GM18867 (cell line): ENCODE measurements at regions not wholly inside any gene's neighbourhood (a gene's known extent, or its start where the extent isn't known, plus 50 kb on each side); places are given as distances from the start of the nearest gene placed in this dataset.

ENCODE experiments used
- ATAC-seq: cut with Tn5 transposase; IDR thresholded peaks from one replicate; pipeline ENCODE4 v1.9.1; 2021; ENCODE audit warnings: mild to moderate bottlenecking, moderate library complexity; ENCODE audit not compliant: unreplicated experiment

DNA sequence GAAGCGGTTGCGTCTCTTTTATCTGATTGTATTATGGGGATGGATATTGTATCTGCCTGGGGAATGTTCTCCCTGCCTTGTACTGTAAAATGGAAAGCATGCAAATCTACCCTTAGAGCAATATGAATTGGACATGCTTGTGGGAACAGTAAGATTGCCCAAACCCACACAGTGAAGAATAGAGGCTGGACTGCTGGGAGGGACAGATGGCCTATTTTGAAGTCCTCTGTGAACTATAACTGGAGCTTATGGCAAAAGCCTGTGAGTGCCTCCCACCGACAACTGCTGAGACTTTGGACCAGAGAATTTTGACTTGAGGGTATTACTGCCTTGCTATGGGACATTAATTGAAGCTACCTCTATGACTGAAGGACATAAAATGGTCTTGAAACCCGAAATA, 168.9 kb downstream of the ERCC6L2 start:
- no peak for ATAC-seq

DNA sequence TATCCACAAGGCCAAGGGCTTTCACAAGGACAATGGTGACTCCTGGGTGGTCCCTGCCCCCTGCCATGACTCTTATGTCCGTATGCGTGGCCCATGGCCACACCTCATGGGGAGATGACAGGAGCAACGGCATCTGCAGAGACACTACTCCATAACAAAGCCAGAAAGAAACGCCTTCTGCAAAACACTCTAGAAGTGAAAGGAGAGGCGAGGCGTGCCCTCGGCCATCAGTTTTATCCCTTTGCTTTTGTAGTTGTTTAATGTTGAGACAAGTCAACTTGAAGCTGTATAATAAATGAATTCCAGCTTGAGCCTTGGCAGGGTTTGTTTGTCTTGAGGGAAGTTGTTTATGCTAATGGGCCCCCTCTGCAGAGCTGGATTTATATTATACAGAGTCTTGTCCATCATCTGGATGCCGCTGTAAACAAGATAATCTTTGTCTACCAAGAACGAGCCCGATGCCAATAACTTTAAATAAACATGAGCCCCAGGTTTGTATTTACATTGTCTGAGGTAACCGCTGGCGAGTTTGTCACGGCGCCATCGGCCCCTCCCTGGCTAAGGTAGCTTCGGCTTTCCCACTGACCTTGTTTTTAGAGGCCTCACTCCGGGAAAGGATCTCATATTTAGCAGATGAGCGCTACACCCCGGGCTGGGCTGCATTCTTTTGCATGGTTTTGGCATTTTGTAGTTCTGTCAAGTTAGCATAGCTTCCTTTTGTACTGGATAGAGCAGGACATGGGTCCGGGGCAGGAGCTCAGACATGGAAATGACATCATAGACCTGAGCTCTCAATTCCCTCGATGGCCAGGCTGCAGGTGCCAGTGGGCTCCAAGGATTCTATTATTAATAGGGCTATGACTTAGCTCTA, 165.3 kb downstream of the ERCC6L2 start:
- no peak for ATAC-seq

DNA sequence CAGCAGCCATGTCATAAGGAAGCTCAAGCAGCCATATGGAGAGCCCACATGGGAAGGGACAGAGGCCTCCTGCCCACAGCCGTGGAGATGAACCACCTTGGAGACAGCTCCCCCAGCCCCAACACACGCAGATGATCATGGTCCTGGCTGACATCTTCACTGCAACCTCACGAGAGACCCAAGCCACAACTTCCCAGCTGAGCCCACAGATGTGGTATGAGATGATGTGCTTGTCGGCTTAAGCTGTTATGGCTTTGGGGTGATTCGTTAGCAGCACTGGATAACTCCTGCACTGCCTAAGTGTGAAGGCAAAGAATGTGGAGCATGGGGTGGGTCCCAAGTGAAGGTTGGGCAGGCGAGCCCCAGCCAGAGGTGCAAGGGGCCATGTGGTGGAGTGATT, 163.4 kb downstream of the ERCC6L2 start:
- no peak for ATAC-seq

DNA sequence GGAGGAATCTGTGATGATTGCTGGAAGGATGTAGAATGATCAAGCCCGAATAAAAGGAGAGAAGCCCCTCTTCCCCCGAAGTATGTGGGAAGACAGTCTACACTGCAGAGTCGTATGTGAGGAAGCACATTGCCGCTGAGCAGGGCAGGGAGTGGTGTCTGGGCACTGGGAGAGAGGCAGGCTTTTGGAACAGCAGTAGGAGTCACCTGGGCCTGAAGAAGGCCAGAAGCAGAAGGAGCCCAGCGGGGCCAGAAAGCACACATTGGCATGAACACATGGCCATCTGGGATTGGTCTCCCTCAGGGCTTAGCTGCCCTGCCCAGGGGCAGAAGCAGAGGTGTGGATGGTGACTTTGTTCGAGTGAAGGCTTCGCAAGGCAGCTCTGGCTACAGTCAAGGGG, 162.8 kb downstream of the ERCC6L2 start:
- no peak for ATAC-seq

DNA sequence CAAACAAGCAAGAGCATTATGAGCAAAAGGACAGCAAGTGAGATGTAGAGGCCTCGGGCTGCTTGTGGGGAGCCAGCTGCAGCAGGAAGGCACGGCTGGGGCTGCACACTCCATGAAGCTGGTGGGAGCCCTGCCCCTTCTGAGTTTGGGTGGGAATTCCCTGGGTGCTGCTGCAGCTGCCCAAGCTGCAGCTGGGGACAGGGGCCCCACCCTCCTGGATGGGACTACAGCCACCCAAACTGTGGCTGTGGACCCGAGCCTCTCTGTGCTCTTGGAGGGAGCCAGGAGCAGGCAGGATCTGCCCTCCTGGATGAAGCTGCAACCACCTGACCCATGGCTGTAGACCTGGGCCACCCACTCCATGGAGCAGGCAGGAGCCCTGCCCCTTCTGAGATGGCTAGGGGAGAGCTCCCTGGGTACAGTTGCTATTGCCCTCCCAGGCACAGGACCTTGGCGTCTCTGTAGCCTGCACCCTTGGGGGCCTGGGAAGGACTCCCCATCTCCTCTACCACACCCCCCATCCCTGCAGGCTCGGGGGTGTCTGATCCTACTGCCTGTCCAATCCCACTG, 159.1 kb downstream of the ERCC6L2 start:
- no peak for ATAC-seq

DNA sequence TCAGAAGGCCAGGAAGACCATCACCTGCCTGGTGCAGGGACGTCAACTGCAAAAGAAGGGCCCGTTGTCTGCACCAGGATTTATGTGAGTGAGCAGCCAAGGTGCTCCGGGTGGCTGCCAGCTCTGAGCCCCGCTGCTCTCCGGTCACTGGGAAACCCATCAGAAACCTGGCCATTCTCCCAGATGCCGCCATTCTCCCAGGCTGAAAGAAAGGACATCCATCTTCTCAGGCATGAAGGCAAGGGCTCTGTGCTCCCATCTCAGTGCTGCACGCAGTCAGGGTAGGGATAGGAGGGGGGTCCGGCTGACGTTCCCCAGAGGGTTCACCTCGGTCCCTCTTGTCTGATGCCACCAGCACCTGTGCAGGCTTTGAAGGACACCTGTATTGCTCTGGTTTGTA, 158.4 kb downstream of the ERCC6L2 start:
- no peak for ATAC-seq

DNA sequence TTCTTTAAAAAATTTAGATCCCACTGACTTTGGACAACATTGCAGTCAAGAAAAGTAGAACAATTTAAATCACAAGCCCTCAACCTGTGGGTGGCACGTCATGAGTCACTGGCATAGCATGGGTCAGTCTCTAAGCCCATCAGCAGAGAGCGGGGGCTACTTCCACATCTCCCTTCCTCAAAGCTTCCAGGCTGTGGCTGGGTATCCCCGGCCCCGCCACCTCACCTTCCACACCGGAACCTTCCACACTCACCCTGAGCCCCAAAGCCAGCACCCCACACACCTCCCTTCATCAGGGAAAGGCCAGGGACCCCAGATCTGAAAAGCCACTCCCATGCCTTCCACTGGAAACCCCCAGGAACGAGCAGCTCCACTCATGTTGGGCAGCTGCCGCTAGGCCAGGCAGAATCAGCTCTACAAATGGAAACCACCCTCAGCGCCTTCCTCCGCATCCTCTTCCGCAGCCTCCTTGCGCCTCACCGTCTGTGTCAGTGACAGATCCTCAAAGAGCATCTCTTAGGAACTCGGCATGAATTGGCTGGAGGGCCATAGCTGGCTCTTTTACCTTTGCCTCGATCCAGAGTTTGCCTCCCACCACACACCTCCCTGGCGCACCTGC, 156.5 kb downstream of the ERCC6L2 start:
- no peak for ATAC-seq

DNA sequence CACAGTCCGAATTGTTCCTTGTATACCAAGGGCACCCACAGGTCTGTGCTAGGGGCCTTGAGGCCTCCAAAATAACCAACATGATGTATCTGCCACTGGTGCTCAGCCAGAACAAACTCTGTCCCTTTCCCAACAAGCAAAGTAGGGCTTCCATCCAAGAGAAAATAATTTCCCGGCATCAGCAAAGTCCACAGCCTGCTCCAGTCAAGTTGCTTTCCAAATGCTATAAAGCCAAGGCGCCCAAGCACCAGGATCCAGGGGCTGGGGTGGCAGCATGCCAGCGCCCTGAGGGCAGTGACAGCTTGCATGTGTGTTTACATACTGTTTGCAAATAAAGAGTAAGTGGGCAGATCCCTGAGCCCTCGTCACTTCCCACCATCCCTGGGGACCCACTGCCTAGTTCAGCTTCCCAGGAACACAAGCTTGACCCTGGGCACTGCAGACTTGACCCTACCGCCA, 155.9 kb downstream of the ERCC6L2 start:
- no peak for ATAC-seq

DNA sequence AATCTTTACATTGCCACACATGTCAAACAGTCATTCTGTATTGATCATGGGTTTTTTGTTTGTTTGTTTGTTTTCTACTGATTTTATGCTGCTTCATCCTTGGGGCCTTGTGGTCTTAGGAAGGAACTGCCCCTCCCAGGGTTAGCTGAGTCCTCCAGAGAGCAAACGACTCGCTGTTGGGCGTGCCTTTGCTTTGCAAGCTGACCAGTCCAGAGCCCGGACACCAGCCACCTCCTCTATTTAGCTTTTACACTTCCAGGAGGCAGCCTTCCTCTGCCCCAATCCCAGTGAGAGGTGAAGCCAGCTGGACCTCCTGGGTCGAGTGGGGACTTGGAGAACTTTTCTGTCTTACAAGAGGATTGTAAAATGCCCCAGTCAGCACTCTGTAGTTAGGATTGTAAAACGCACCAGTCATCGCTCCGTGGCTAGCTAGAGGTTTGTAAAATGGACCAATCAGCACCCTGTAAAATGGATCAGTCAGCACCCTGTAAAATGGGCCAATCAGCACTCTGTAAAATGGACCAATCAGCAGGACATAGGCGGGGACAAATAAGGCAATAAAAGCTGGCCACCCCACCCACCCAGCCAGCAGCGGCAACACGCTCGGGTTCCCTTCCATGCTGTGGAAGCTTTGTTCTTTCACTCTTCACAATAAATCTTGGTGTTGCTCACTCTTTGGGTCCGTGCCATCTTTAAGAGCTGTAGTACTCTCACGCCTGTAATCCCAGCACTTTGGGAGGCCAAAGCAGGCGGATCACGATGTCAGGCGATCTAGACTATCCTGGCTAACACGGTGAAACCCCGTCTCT, 154.4 kb downstream of the ERCC6L2 start:
- ATAC-seq, result no peak

DNA sequence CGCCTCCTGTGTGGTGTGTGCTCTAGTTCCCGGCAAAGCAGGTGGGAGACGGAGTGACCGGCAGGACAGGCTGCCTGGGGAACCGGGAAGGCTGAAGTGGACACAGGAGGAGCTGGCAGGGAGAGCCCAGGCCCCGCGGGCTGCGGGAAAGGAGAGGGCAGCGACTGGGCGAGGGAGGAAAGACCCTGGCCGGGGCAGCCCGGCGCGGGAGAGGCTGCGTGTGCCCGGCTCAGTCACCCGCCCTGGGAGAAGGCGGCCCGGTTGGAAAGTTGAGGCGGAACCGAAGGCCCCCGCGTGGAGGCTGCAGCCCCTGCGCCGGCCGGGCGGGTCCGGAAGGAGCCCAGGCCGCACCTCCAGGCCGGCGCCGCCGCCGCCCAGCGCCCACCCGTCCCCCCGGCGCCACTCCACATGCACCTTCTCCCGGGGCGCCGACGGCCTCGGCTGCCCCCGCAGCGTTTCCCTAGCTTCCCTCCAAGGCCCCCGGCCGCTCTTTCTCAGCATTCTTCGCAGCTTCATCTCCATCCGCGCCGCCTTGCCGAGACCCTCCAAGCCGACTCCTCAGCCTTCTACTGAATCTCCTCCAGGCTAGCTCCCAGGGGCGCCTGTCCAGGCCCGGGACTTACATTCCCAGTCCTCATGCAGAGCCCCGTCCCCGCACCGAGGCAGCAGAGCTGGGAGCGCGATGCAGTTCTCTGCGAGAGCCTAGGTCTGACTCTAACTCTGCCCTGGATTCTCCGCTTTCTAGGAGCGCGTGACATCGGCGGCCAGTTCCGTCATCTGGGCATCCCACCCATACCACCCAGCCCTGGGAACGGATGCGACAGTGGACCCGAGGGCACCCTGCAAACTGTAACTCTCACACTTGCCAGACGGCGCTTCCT, 152.0 kb downstream of the ERCC6L2 start:
- no peak for ATAC-seq

DNA sequence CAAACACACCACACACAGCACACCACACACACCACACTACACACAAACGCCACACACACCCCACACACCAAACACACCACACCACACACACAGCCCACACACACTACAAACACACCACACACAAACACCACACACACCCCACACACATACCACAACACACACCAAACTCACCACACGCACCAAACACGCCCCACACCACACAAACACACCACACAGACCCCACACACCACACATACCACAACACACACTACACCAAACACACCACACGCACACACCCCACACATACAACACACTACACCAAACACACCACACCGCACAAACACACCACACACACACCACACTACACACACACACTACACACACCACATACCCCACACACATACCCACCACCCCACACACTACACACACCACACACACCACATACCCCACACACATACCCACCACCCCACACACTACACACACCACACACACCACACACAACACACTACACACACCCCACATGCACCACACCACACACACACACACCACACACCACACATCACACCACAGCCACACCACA, 151.2 kb downstream of the ERCC6L2 start:
- no peak for ATAC-seq

DNA sequence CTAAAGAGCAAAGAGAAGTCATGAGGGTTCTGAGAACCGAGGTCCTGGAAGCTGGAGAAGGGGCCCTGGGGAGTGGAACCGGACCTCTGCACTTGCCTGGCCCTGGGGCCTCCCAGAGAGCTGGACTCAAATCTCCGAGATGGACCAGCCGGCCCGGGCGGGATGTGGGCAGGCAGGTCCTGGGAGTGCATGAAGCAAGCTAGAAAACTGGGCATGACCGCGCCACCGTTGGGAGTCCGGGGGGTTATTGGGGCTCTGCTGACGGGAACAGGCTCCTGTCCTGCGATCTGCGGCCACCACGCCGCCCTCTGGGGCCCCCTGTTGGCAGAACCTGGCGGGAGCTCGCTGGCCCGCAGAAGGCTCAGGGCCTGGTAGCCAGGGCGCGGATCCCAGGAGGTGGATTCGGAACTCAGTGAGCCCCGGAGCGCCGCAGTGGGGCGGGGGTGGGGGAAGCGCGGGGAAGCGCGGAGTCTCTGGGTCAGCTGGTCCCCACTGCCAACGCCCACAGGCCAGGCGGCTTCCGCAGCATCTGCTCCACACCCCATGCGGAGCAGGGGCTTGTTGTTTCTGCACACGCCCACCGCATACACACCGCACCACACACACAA, 150.6 kb downstream of the ERCC6L2 start:
- no peak for ATAC-seq

DNA sequence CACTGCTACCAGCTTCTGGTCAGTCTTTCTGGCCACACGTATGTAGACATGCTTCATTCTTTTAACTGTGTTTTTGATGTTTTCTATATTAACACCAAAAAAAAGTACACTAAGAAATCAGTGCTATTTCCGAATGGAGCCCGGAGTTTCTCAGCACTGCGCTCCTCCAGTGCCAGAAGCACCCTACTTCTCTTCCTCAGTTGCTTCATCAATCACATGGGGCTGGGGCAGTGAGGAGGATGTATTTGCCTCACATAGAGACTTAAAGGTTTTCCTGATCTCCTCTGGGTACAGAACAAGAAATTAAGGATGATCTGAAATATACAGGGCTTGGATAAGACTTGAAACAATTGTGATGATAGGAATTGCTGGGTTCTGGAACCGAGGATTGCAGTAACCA, 148.0 kb downstream of the ERCC6L2 start:
- no peak for ATAC-seq

DNA sequence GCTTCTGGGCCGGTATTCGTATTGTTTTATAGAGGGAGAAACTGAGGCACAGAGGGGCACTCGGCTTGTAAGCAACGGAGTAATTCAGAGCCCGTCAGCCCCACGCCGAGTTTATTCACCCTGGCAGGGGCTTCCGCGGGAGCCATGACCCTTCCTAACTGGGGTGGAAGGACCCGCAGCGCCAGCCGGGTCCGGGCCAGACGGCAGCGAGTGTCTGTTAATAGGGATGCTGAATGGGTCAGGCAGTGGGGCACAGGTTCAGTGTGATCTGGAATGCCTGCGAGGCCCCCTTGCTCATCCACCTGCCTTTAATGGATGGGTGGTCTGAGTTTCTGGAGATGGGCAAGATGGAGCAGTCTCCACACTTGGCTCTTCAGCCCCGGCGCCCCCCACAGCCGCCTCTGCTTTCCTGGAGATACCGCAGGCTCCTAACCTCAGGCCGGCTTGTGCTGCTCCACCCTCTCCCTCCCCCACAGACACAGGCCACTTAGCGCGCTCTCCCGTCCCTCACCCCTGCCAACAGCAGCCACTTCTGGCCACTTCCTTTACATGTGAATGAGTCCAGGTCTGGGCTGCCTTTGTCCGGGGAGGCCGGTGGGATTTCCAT, 147.1 kb downstream of the ERCC6L2 start:
- ATAC-seq, result no peak

DNA sequence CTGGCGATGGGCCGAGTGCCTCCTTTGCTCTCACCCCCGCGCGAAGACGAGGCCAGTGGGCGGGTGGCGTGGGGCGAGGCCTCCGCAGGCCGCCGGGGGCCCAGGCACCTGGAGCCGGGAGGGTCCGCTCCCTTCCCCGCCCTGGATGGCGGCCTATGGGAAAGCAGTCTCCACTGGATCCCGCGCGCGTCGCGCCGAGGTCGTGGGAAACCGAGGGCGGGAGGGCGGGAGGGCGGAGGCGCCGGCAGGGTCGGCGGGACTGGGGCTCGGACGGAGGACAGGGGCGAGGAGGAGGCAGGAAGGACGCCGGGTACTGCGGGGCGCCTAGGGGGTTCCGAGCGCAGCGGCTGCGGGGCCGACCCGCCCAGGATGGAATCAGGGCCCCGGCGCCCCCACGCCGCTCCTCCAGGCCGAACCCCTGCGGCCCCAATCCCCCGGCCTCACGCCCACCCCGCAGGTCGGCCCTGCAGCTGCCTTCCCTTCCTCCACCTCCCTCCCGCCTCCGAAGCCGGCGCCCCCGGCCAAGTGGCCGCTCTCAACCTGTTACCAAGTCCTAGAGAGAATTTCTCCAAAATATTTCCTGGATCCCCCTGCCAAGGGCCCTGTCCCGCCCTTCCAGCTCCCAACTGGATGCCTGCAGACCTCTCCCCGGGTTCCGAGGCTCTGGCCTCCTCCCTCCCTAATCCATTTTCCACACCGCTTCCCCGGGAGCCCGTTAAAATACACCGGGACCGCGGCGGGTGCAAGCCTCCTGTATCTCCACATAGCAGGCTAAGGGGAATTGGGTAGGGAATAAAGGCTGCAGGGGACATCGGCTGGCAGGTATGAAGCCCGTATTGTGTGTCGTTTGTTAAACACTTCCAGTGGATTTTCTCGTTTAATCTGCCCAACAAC, 146.3 kb downstream of the ERCC6L2 start:
- ATAC-seq, result no peak

DNA sequence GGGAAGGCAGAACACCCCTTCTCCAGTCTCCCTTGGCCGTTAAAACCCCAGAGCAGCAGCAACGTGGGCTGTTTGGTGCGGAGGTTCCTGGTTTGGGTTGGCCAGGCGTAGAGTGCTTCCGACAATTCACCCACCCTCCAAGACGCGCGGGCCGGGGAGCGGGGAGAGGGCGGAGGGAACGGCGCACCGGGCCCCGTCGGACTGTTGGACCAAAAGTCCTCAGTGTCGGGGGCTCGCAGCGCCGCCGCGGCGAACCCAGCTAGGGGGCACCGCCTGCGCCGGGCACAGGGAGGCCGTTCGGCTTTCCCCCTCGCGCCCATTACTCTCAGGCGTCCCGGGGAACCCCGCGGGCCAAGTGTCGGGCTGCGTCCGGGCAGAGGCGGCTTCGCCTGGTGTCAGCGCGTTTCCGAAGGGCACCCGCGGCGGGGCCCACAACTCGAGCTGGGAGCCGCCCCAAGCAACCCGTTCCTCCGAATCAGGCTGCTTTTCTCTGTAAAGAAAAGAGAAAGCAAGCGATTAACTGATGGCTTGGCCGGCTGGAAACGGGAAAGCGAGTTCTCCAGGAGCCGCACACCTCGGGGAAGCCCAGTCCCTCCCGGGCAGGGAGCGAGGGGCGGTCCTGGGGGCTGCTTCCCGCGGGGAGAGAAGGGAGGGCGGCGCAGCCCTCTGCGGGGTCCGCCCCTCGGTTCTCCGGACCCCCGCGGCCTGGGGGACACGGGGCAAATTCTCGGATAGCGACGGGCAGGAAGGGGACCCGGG, 145.5 kb downstream of the ERCC6L2 start:
- no peak for ATAC-seq

DNA sequence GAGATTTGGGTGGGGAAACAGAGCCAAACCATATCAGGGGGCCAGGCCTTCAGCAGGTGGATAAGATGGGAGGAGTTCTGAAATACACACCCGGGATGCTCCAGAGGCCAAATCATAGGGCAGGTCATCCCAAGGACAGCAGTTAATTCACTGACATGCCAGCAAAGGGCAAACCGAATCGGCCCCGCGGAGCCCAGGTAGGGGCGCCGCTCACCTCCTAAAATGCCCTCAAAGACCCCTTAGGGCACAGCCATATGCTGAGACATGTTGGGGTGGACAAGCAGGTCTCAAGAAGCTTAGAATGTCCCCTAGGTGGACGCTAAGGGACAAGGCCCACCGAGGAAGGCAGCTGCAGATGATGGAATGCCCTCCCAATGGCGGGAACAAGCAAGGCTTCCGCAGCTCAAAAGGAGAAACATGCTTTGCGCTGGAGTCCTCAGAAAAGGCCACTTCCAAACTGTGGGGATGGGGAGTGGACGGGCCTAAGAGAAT, 144.9 kb downstream of the ERCC6L2 start:
- ATAC-seq, result no peak
